ENCODE measurements at regions not wholly inside any gene's neighbourhood (a gene's known extent, or its start where the extent isn't known, plus 50 kb on each side); places are given as distances from the start of the nearest gene placed in this dataset.

GRCh38 chr3:110062716-110063115 lies 725.4 kb upstream of the DPPA4 start:
- H3K27ac ChIP-seq (ENCODE audit: control insufficient read depth, insufficient read depth), result no peak overlapping the region
- no peak for ATAC-seq
- H3K27me3 ChIP-seq (replicated peaks in 1 of 2; ENCODE audit: control insufficient read depth in 2 of 2, insufficient read depth in 2 of 2, low read length in 1 of 2), result no peaks in the 10 kb centered on the region
- H4K20me1 ChIP-seq (ENCODE audit: control insufficient read depth, insufficient read depth), result no peaks in the 10 kb centered on the region
- ChIA-PET CTCF (no interaction called here), POLR2A (no interaction called here), SMC1A (ENCODE audit: uncharacterized antibody, unreplicated experiment) (no interaction called here), RAD21 (ENCODE audit: unreplicated experiment) (no interaction called here)
- H3K4me1 ChIP-seq (ENCODE audit: control insufficient read depth, insufficient read depth, low read length), result no peaks in the 10 kb centered on the region
- H3K4me3 ChIP-seq, result no peak overlapping the region
- in situ Hi-C loops (cut with MboI), result no loop called here
- H2AFZ ChIP-seq (ENCODE audit: control insufficient read depth, low read depth, low read length), result no peak overlapping the region
- FAIRE-seq, result no peak
- H3K9ac ChIP-seq (ENCODE audit: control insufficient read depth, insufficient read depth, low read length), result no peak overlapping the region
- no peaks in the 10 kb centered on the region for H3K79me2 ChIP-seq (ENCODE audit: control insufficient read depth, insufficient read depth, low read length)
- TF ChIP-seq NR2C2 (IDR thresholded peaks at IDR 0.05; ENCODE audit: borderline replicate concordance, control insufficient read depth, insufficient read length, low read depth), result no peak
- TF ChIP-seq CHD1 (IDR thresholded peaks at IDR 0.05; ENCODE audit: low read depth, low read length), result no peak
- TF ChIP-seq RCOR1 (conservative IDR thresholded peaks at IDR 0.05; ENCODE audit: low read depth, low read length), result no peak
- no peak for TF ChIP-seq SREBF1 (IDR thresholded peaks at IDR 0.05; ENCODE audit: low read length)
- TF ChIP-seq SIX5 (IDR thresholded peaks at IDR 0.05; ENCODE audit: low read depth, low read length, severe bottlenecking), result no peak
- no peak for TF ChIP-seq NBN (IDR thresholded peaks at IDR 0.05)
- no peak for TF ChIP-seq HDAC6 (IDR thresholded peaks at IDR 0.05; ENCODE audit: unreplicated experiment)
- no peak for TF ChIP-seq MTA2 (IDR thresholded peaks at IDR 0.05; ENCODE audit: low read depth)
- no peak for TF ChIP-seq ZBTB40 (IDR thresholded peaks at IDR 0.05; ENCODE audit: borderline replicate concordance)
- TF ChIP-seq CBX5 (IDR thresholded peaks at IDR 0.05; ENCODE audit: low read depth), result no peak
- no peak for TF ChIP-seq SMAD5 (IDR thresholded peaks at IDR 0.05; ENCODE audit: low read depth)
- TF ChIP-seq BACH1 (IDR thresholded peaks at IDR 0.05; ENCODE audit: borderline replicate concordance), result no peak
- TF ChIP-seq CBFB (IDR thresholded peaks at IDR 0.05; ENCODE audit: low read depth), result no peak
- TF ChIP-seq ZBTB33 (IDR thresholded peaks at IDR 0.05), result no peak
- BruUV-seq (replicated peaks), result no TSS peak
- H3K4me2 ChIP-seq (ENCODE audit: control insufficient read depth, insufficient read depth), result no peak overlapping the region
- no peak for DNase-seq (ENCODE audit: low read depth, low spot score)
- H3K36me3 ChIP-seq (ENCODE audit: control insufficient read depth in 2 of 2, insufficient read depth in 2 of 2, low read length in 1 of 2), result no peaks in the 10 kb centered on the region
- intact Hi-C loops (cut with micrococcal nuclease; ENCODE audit: unreplicated experiment), result no loop called here
- H3K9me3 ChIP-seq (replicated peaks; ENCODE audit: control insufficient read depth, insufficient read depth, low read length), result no peaks in the 10 kb centered on the region

Data from GM12878 (cell line).